ENCODE measurements at regions not wholly inside any gene's neighbourhood (a gene's known extent, or its start where the extent isn't known, plus 50 kb on each side); places are given as distances from the start of the nearest gene placed in this dataset.

DNA sequence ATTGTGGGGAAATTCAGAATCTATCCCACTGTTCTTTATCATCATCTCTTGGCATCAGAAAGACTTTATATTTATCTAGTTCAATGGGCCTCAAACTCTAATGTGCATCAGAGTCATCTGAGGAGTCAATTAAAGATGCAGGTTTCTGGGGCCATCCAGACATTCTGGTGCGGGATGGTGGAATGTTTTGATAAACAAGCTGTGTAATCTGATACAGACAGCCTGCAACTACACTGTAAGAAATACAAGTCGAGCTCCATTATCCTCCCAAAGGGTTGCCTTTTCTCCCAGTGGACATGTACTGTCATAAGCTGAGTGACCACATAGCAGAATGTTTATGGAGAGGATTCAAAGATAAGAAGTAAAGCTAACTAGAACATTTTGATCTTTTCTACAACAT is 515.3 kb upstream of the DCC start:
- H3K9me3 Mint-ChIP-seq: peaks cover 5% of the 10 kb centered on the region
- H3K36me3 Mint-ChIP-seq (ENCODE audit: low read depth): no peaks in the 10 kb centered on the region
- no peaks in the 10 kb centered on the region for H3K27me3 Mint-ChIP-seq (ENCODE audit: low read depth)
- no peak overlapping the region for H3K4me3 Mint-ChIP-seq
- H3K4me1 Mint-ChIP-seq (ENCODE audit: low read depth): no peaks in the 10 kb centered on the region
- no peak overlapping the region for H3K27ac Mint-ChIP-seq

DNA sequence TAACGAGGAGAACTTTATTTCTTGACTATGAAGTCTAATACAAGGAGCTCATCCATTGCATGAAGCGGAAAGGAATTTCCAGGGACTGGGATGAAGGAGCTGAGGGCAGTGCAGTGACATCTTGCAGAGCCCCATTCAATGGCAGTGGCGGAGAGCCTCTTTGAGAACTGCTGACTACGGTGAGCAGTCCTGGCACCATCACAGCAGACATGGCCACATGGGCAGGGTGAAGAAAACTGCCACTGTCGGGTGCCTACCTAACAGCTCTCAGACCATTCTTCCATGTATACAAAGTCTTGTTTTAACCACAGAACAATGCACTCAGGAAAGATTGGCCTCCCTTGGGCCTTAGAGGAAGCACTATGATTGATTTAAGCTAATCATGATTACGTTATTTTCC is 506.1 kb upstream of the DCC start:
- Mint-ChIP-seq H3K27me3 (ENCODE audit: low read depth) (no peaks in the 10 kb centered on the region), H3K27ac (no peak overlapping the region), H3K4me3 (no peak overlapping the region)

DNA sequence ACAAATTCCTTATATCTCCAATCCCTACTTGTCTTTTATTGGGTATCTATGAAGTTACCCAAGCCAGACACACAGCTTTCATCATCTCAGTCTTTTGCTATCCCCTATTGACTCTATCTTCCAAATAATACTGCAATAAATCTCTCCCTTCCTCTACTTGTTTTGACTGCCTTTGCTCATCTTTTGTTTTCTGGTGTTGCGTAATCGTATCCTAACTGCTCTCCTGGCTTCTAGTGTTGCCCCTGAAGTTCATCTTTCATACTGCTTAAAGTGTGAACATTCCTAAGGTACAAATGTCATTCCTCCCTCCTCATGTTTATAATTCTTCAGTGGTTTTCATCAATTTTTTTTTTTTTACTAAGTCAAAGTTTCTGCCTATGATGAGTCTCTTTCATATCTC is 491.3 kb upstream of the DCC start:
- Mint-ChIP-seq H3K27me3 (ENCODE audit: low read depth) (no peaks in the 10 kb centered on the region), H3K9me3 (peaks cover 3% of the 10 kb centered on the region), H3K27ac (no peak overlapping the region), H3K4me1 (ENCODE audit: low read depth) (no peaks in the 10 kb centered on the region), H3K4me3 (no peak overlapping the region), H3K36me3 (ENCODE audit: low read depth) (no peaks in the 10 kb centered on the region)

More for the DNA sequence above, 506.1 kb upstream of the DCC start:
- H3K4me1 Mint-ChIP-seq (ENCODE audit: low read depth): no peaks in the 10 kb centered on the region
- peaks cover under 1% of the 10 kb centered on the region for H3K9me3 Mint-ChIP-seq
- no peaks in the 10 kb centered on the region for H3K36me3 Mint-ChIP-seq (ENCODE audit: low read depth)

DNA sequence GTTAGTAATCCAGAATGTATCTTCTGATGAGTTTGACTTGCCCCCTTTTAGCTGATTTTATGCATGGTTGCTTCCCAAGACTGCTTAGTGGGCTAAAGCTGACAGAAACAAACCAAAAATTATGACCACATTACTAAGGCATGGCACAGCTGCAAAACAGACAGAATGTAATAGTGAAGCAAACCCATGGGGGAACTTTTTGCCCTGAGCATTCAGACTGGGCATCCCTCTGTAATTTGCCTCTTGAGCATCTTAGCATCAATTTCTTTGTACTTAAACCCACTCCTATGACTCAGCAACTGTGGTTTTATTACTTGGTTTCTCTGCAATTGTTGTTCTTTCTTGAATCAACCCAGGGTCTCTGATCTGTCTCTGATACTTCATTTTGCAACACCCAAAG is 487.3 kb upstream of the DCC start:
- Mint-ChIP-seq H3K9me3 (peaks cover under 1% of the 10 kb centered on the region), H3K27me3 (ENCODE audit: low read depth) (no peaks in the 10 kb centered on the region), H3K4me3 (no peak overlapping the region), H3K36me3 (ENCODE audit: low read depth) (no peaks in the 10 kb centered on the region), H3K4me1 (ENCODE audit: low read depth) (no peaks in the 10 kb centered on the region), H3K27ac (no peak overlapping the region)

DNA sequence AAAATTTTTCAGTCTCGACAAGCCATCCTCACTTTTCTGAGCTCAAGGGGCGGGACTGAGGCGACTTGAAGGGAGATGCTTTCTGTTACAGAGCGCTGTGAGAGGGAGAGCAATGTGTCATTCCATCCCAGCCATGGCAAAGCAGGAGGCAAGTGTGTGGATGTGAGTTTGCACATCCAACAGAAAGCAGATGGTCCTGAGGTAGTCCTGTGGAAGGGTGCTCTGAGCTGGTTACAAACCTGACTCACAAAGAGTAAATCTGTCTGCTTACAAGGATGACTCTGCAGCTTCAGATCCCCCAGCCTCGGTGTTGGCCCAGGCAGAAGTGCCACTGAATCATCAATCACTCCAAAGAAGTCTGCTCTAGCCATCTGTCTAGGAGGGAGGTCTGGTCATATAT is 482.0 kb upstream of the DCC start:
- Mint-ChIP-seq H3K4me1 (ENCODE audit: low read depth) (no peaks in the 10 kb centered on the region), H3K27me3 (ENCODE audit: low read depth) (no peaks in the 10 kb centered on the region), H3K36me3 (ENCODE audit: low read depth) (no peaks in the 10 kb centered on the region), H3K27ac (no peak overlapping the region), H3K4me3 (no peak overlapping the region), H3K9me3 (no peaks in the 10 kb centered on the region)

DNA sequence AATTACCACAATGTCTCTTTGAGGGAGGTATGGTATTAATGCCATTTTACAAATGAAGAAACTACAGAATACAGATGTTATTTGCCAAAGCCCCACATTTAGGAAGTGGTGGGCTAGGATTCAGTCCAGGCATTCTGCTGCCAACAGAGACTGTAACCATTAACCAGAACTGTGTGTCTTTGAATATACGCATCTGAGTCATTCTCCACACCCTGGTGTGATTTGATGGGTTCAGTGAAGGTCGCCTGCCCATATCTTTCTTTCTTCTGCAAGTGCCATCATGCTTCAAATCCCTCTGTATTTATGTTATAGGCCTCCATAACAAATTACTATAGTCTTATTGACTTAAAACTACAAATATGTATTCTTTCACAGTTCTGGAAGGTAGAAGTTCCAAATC is 479.0 kb upstream of the DCC start:
- Mint-ChIP-seq H3K27ac (no peak overlapping the region), H3K36me3 (ENCODE audit: low read depth) (no peaks in the 10 kb centered on the region), H3K27me3 (ENCODE audit: low read depth) (no peaks in the 10 kb centered on the region), H3K4me1 (ENCODE audit: low read depth) (no peaks in the 10 kb centered on the region), H3K9me3 (no peaks in the 10 kb centered on the region), H3K4me3 (no peak overlapping the region)

DNA sequence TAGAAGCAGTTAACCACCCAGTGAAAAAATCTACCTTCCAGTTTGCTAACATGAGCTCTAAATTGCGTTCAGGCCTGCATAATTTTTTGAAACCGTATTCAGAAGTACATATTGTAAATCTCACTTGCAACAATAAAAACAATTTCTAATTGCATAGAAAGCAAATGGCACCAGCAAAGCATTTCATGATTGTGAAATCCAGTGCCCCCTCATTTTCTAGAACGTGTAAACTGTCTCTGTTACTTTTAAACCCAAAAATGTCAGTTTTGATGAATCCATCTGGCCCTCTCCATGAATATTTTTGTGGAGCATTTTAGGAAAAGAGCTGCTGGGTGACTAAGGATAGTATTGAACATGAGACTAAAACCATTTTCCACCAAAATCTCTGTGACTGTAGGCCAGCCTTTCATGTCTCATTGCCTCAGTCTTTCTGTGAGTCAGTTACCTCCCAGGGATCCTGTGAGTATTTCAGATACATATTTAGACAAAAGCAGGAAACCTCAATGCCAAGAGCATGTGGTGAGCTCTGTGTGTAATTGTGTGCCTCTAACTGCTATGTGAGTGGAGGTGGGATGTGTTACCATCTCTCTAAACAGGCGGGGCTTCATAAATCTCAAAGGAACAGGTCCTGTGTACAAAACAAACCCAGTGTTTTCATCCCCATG is 477.8 kb upstream of the DCC start:
- no peaks in the 10 kb centered on the region for H3K9me3 Mint-ChIP-seq
- no peaks in the 10 kb centered on the region for H3K27me3 Mint-ChIP-seq (ENCODE audit: low read depth)
- H3K4me3 Mint-ChIP-seq: no peak overlapping the region
- H3K27ac Mint-ChIP-seq: no peak overlapping the region
- no peaks in the 10 kb centered on the region for H3K36me3 Mint-ChIP-seq (ENCODE audit: low read depth)
- no peaks in the 10 kb centered on the region for H3K4me1 Mint-ChIP-seq (ENCODE audit: low read depth)

DNA sequence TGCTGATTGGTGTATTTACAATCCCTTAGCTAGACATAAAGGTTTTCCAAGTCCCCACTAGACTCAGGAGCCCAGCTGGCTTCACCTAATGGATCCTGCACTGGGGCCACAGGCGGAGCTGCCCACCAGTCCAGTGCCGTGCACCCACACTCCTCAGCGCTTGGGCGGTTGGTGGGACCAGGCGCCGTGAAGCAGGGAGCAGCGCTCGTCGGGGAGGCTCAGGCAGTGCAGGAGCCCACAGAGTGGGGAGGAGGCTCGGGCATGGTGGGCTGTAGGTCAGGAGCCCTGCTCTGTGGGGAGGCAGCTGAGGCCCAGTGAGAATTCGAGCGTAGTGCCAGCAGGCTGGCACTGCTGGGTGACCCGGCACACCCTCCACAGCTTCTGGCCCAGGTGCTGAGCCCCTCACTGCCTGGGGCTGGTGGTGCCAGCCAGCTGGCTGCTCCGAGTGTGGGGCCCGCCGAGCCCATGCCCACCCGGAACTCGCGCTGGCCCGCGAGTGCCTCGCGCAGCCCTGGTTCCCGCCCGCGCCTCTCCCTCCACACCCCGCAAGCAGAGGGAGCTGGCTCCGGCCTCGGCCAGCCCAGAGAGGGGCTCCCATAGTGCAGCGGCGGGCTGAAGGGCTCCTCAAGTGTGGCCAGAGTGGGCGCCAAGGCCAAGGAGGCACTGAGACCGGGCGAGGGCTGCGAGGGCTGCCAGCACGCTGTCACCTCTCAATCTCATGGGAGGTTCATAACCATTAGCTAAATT is 475.6 kb upstream of the DCC start:
- Mint-ChIP-seq H3K36me3 (ENCODE audit: low read depth) (no peaks in the 10 kb centered on the region), H3K4me3 (no peak overlapping the region), H3K27ac (no peak overlapping the region)

DNA sequence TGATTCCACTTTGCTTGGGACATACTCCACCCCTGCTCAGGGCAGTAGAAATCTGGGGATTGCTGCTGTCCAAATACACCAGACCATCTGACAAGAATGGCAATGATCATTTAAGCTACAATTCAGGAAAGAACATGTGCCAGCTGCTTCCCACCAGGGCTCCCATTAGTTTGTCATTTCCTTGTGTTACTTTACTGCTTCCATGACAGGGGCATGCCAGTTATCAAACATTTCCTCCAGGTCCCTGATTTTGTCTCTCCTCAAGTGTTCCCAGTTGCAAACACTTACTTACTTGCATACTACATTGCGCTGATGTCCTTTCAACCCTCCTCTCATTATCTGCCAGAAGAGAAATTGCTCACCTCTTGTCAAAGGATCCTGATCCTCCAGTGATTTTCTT is 474.5 kb upstream of the DCC start:
- Mint-ChIP-seq H3K4me1 (ENCODE audit: low read depth) (no peaks in the 10 kb centered on the region), H3K36me3 (ENCODE audit: low read depth) (no peaks in the 10 kb centered on the region), H3K27me3 (ENCODE audit: low read depth) (no peaks in the 10 kb centered on the region), H3K4me3 (no peak overlapping the region), H3K27ac (no peak overlapping the region), H3K9me3 (peaks cover 5% of the 10 kb centered on the region)

More for the DNA sequence above, 475.6 kb upstream of the DCC start:
- Mint-ChIP-seq H3K4me1 (ENCODE audit: low read depth) (no peaks in the 10 kb centered on the region), H3K9me3 (no peaks in the 10 kb centered on the region), H3K27me3 (ENCODE audit: low read depth) (no peaks in the 10 kb centered on the region)

DNA sequence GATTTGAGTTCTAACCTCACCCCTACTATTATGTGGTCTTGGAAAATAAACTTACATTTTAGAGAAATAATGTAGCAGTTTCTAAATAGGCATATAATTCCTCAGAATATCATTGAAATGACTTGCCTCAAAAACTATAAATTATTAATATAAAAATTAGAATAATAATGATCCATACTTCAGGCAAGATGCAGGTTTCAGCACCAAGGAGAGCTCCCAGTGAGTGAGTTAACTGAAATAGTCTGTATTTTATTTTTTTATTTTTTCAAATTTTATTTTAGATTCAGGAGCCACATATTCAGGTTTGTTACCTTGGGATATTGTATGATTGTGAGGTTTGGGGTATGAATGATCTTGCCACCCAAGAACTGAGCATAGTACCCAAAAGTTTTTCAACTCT is 472.2 kb upstream of the DCC start:
- H3K27me3 Mint-ChIP-seq (ENCODE audit: low read depth): no peaks in the 10 kb centered on the region
- no peak overlapping the region for H3K27ac Mint-ChIP-seq
- no peaks in the 10 kb centered on the region for H3K36me3 Mint-ChIP-seq (ENCODE audit: low read depth)
- H3K4me3 Mint-ChIP-seq: no peak overlapping the region
- peaks cover 24% of the 10 kb centered on the region for H3K9me3 Mint-ChIP-seq
- no peaks in the 10 kb centered on the region for H3K4me1 Mint-ChIP-seq (ENCODE audit: low read depth)

DNA sequence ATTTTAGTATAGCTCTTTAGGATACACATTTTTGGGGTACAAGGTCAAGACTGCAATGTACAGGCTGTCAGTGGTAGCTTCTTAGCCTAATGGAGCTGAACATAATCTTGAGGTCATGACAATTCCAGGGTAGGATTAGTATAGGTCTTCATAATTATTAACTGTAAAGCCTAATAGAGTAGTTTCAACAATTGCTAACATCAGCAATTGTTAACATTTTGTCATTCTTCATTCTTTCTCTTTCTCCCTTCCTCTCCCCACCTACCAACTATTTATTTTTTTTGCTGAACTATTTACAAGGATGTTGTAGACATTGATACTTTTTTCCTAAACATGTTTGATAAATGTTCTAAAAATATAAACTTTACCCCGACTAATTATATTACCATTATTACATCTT is 461.3 kb upstream of the DCC start:
- Mint-ChIP-seq H3K4me3 (no peak overlapping the region), H3K27me3 (ENCODE audit: low read depth) (no peaks in the 10 kb centered on the region), H3K4me1 (ENCODE audit: low read depth) (no peaks in the 10 kb centered on the region), H3K27ac (no peak overlapping the region), H3K9me3 (peaks cover 10% of the 10 kb centered on the region), H3K36me3 (ENCODE audit: low read depth) (no peaks in the 10 kb centered on the region)

DNA sequence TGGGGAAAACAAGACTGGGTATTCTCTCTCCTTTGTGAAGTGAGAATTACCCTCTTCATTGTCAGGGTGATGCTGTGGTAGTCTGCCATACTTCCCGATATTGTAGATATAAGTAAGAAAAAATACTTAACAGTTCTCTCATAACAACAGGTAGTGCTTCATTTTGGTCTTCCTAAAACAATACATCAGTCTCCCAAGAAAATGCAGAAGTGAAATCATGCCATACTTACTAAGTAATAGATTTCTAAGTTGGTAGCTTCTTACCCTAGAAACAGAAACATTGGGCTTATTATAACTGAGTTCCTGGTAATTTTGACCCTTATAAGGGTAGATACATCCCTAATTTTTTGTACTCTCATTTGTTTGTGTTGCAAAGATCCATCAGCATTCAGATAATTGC is 460.7 kb upstream of the DCC start:
- no peaks in the 10 kb centered on the region for H3K4me1 Mint-ChIP-seq (ENCODE audit: low read depth)
- no peak overlapping the region for H3K4me3 Mint-ChIP-seq
- peaks cover 10% of the 10 kb centered on the region for H3K9me3 Mint-ChIP-seq
- H3K27me3 Mint-ChIP-seq (ENCODE audit: low read depth): no peaks in the 10 kb centered on the region
- H3K27ac Mint-ChIP-seq: no peak overlapping the region
- no peaks in the 10 kb centered on the region for H3K36me3 Mint-ChIP-seq (ENCODE audit: low read depth)

DNA sequence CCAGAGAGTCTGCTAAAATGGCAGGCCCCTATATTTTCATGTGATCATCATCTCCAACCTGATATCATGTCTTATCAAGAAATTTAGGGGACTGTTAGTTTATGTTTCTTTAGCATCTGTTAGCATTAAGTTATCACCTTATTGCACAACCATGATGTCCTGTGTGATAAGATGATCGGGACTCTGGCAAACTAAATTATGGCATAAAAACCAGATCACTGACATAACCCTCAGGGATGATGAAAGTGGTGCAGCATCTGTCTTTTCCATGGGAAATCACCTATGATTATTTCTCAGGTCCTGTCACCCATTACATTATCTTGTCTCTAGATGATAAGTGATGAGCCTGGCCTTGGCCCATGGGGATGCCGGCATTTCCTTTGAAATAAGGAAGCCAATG is 458.6 kb upstream of the DCC start:
- Mint-ChIP-seq H3K4me3 (no peak overlapping the region), H3K27ac (no peak overlapping the region), H3K27me3 (ENCODE audit: low read depth) (no peaks in the 10 kb centered on the region), H3K36me3 (ENCODE audit: low read depth) (no peaks in the 10 kb centered on the region), H3K4me1 (ENCODE audit: low read depth) (no peaks in the 10 kb centered on the region), H3K9me3 (no peaks in the 10 kb centered on the region)

DNA sequence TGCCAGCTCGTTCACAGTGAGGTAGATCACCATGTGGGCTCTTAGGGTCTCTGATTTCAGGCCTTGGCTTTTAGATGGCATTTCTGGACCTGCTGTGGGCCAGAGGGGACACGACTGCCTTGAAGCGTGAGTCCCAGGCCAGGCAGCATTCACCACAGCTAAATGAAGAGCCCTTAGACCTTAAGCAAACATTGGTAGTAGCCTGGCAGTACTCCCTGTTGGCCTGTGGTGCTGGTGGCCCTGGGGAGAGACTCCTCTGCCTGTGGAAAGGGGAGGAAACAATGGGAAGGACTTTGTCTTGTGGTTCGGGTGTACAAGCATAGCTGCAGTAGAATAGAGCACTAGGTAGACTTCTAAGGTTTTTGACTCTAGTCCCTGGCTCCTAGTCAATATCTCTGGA is 456.0 kb upstream of the DCC start:
- Mint-ChIP-seq H3K27ac (no peak overlapping the region), H3K4me3 (no peak overlapping the region), H3K36me3 (ENCODE audit: low read depth) (no peaks in the 10 kb centered on the region), H3K27me3 (ENCODE audit: low read depth) (no peaks in the 10 kb centered on the region), H3K4me1 (ENCODE audit: low read depth) (no peaks in the 10 kb centered on the region), H3K9me3 (peaks cover 4% of the 10 kb centered on the region)

DNA sequence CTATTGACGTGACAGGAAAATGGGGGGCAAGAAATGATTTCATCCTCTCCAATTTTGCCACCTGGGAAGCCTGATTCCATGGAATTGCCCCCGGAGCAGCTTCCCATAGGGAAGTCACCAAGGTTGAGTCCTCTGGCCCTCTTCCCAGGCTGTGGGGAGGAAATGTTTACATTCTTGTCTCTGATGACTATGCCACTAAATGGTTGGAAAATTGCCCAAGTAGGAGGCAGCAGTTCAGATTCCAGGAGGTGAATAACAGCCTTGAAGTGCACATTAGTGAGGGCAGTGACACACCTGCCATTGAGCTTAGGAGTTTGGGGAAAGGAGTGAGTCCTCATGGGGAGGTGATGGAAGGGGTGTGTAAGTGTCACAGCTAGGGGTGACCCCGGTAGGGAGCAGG is 449.2 kb upstream of the DCC start:
- Mint-ChIP-seq H3K4me1 (ENCODE audit: low read depth) (no peaks in the 10 kb centered on the region), H3K36me3 (ENCODE audit: low read depth) (no peaks in the 10 kb centered on the region), H3K4me3 (no peak overlapping the region), H3K27ac (no peak overlapping the region), H3K9me3 (peaks cover 14% of the 10 kb centered on the region), H3K27me3 (ENCODE audit: low read depth) (no peaks in the 10 kb centered on the region)
